ENCODE measurements at regions not wholly inside any gene's neighbourhood (a gene's known extent, or its start where the extent isn't known, plus 50 kb on each side); places are given as distances from the start of the nearest gene placed in this dataset.
"Not testable (repeated sequence)": the region's sequence is repeated elsewhere in the genome, so short reads cannot be mapped to it uniquely, and the experiment has no call there.

- DNase-seq (ENCODE audit: low spot score): no peak
These were observed 463.3 kb downstream of the ICE1 start for GRCh38 chr5:5885782-5886181.

GRCh38 chr5:5884593-5884992 is 462.1 kb downstream of the ICE1 start:
- DNase-seq (ENCODE audit: low spot score): no peak

GRCh38 chr5:5883562-5883961 is 461.1 kb downstream of the ICE1 start:
- DNase-seq (ENCODE audit: low spot score): no peak

GRCh38 chr5:5883146-5883545 is 460.7 kb downstream of the ICE1 start:
- DNase-seq (ENCODE audit: low spot score): no peak

GRCh38 chr5:5882706-5883105 is 460.2 kb downstream of the ICE1 start:
- no peak for DNase-seq (ENCODE audit: low spot score)

- DNase-seq (ENCODE audit: low spot score): no peak
These were observed 458.8 kb downstream of the ICE1 start for GRCh38 chr5:5881294-5881693.

- no peak for DNase-seq (ENCODE audit: low spot score)
These were observed 457.7 kb downstream of the ICE1 start for GRCh38 chr5:5880077-5880763.

- DNase-seq (ENCODE audit: low spot score): no peak
These were observed 434.9 kb downstream of the ICE1 start for GRCh38 chr5:5857396-5857795.

- no peak for DNase-seq (ENCODE audit: low spot score)
These were observed 431.6 kb downstream of the ICE1 start for GRCh38 chr5:5854087-5854486.

- no peak for DNase-seq (ENCODE audit: low spot score)
These were observed 416.0 kb downstream of the ICE1 start for GRCh38 chr5:5838493-5838892.

- DNase-seq (ENCODE audit: low spot score): not testable (repeated sequence)
These were observed 409.1 kb downstream of the ICE1 start for GRCh38 chr5:5831622-5832021.

GRCh38 chr5:5828619-5829018 is 406.1 kb downstream of the ICE1 start:
- no peak for DNase-seq (ENCODE audit: low spot score)

GRCh38 chr5:5826911-5827310 is 404.4 kb downstream of the ICE1 start:
- DNase-seq (ENCODE audit: low spot score): no peak

GRCh38 chr5:5822729-5823257 is 400.3 kb downstream of the ICE1 start:
- no peak for DNase-seq (ENCODE audit: low spot score)

GRCh38 chr5:5816960-5817359 is 394.5 kb downstream of the ICE1 start:
- no peak for DNase-seq (ENCODE audit: low spot score)

- no peak for DNase-seq (ENCODE audit: low spot score)
These were observed 391.0 kb downstream of the ICE1 start for GRCh38 chr5:5813441-5813840.

- no peak for DNase-seq (ENCODE audit: low spot score)
These were observed 388.0 kb downstream of the ICE1 start for GRCh38 chr5:5810461-5810860.

- DNase-seq (ENCODE audit: low spot score): no peak
These were observed 383.4 kb downstream of the ICE1 start for GRCh38 chr5:5805916-5806315.

GRCh38 chr5:5804478-5805233 is 382.2 kb downstream of the ICE1 start:
- DNase-seq (ENCODE audit: low spot score): no peak

- DNase-seq (ENCODE audit: low spot score): no peak
These were observed 378.6 kb downstream of the ICE1 start for GRCh38 chr5:5800801-5801761.

GRCh38 chr5:5799826-5800225 is 377.3 kb downstream of the ICE1 start:
- DNase-seq (ENCODE audit: low spot score): no peak

GRCh38 chr5:5799229-5799628 is 376.8 kb downstream of the ICE1 start:
- no peak for DNase-seq (ENCODE audit: low spot score)
